Memory B cell (primary cell): ENCODE measurements at regions not wholly inside any gene's neighbourhood (a gene's known extent, or its start where the extent isn't known, plus 50 kb on each side); places are given as distances from the start of the nearest gene placed in this dataset.

ENCODE experiments used
- ATAC-seq: fragments of 150-1000 bp; cut with Tn5 transposase; 2 replicates; pipeline ENCODE4 v1.10.0; 2021; ENCODE audit warnings: low read depth, mild to moderate bottlenecking, moderate library complexity
- DNase-seq, 2 donors: peaks; one replicate each; pipeline ENCODE4 v3.0.0; 2022; ENCODE audit warnings: low spot score in 2 of 2
- H3K27ac Mint-ChIP-seq: one replicate; pipeline ENCODE4 v1.8.0; 2022; ENCODE audit warnings: mild to moderate bottlenecking, moderate library complexity, mixed read lengths
- H3K27me3 Mint-ChIP-seq: one replicate; pipeline ENCODE4 v1.8.0; 2022; ENCODE audit warnings: mixed read lengths
- H3K36me3 Mint-ChIP-seq: one replicate; pipeline ENCODE4 v1.8.0; 2022; ENCODE audit warnings: mild to moderate bottlenecking, mixed read lengths
- H3K4me1 Mint-ChIP-seq: one replicate; pipeline ENCODE4 v1.8.0; 2022; ENCODE audit warnings: mixed read lengths
- H3K4me3 Mint-ChIP-seq: one replicate; pipeline ENCODE4 v1.8.0; 2022; ENCODE audit warnings: mild to moderate bottlenecking, moderate library complexity, mixed read lengths
- H3K9me3 Mint-ChIP-seq: one replicate; pipeline ENCODE4 v1.8.0; 2022; ENCODE audit warnings: mixed read lengths

DNA sequence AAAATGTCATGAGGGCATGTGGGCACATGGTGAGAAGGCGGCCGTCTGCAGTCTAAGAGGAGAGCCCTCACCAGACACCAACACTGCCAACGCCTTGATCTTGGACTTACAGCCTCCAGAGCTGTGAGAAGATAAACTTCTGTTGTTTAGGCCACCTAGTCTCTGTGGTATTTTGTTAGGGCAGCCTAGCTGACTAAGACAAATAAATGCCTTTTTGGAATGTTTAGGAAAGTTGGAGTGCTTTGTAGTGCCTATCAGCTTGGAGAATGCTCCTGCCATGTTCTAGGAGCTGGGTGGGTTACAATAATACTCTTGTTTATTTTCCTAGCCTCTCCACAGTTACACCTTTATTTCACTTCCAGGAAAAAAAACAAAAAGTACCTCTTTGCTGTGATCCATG is 92.0 kb downstream of the SPP2 start:
- peaks cover 3% of the 10 kb centered on the region for H3K4me1 Mint-ChIP-seq
- no peak for ATAC-seq
- H3K36me3 Mint-ChIP-seq: no peaks in the 10 kb centered on the region
- no peak for DNase-seq
- H3K9me3 Mint-ChIP-seq: no peaks in the 10 kb centered on the region
- no peak overlapping the region for H3K4me3 Mint-ChIP-seq
- H3K27ac Mint-ChIP-seq: no peak overlapping the region
- peaks cover 25% of the 10 kb centered on the region for H3K27me3 Mint-ChIP-seq

- ATAC-seq: no peak
- H3K4me3 Mint-ChIP-seq: no peak overlapping the region
- H3K27me3 Mint-ChIP-seq: peaks cover 17% of the 10 kb centered on the region
- H3K9me3 Mint-ChIP-seq: no peaks in the 10 kb centered on the region
- no peak overlapping the region for H3K27ac Mint-ChIP-seq
- H3K4me1 Mint-ChIP-seq: peaks cover 3% of the 10 kb centered on the region
- DNase-seq: no peak
- no peaks in the 10 kb centered on the region for H3K36me3 Mint-ChIP-seq
These were observed 89.3 kb downstream of the SPP2 start for GRCh38 chr2:234139755-234140154.

DNA sequence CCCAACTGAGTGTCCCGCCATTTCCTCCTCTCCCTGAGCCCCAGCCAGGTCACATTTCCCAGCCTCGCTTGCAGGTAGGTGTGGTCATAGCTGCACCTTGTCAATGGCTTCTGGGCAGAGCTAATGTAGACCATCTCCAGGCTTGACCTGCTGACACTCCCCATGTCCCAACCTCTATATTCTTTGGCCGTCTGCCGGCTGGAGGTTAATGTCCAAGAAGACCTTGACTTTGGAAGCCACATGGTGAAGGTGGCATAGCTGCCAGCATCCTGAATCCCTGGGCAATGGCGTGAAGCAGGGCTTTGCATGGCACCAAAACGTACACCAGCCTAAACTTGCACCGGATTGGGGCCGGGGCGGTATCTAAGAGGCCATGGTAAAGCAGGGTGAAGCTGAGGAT is 88.3 kb downstream of the SPP2 start:
- H3K9me3 Mint-ChIP-seq: no peaks in the 10 kb centered on the region
- H3K27ac Mint-ChIP-seq: no peak overlapping the region
- DNase-seq (no peak), ATAC-seq (no peak)
- H3K4me1 Mint-ChIP-seq: peaks cover 3% of the 10 kb centered on the region
- no peaks in the 10 kb centered on the region for H3K36me3 Mint-ChIP-seq
- peaks cover 17% of the 10 kb centered on the region for H3K27me3 Mint-ChIP-seq
- H3K4me3 Mint-ChIP-seq: no peak overlapping the region

DNA sequence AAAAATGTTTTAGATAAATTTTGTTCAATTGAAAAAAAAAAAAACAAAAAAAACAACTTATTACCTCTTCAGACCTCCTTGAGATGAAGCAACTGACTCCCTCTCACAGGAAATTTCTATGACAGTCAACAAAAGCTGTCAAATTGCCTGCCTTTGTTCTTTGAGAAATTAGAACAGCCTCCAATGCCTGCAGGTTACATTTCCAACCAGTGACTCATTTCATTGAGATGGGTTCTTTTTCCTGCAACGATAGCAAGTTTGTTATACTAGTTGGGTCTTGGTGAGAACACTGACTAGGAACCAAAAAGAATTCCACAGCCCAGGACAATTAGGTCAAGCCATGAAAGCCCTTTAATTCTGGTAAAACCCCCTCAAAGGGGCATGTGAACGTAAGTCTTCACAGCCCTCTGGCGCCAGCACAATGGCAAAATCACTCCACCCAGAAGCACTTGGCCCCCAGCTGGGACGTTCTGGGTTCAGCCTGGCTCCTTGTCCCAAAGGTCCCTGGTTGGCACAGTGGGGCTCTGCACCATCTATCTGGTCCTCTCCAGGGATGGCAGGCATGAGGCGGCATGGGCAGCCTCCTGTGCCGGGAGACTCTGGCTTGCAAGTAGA is 87.0 kb downstream of the SPP2 start:
- H3K27ac Mint-ChIP-seq: no peak overlapping the region
- no peak overlapping the region for H3K4me3 Mint-ChIP-seq
- no peaks in the 10 kb centered on the region for H3K9me3 Mint-ChIP-seq
- DNase-seq: no peak
- peaks cover 17% of the 10 kb centered on the region for H3K27me3 Mint-ChIP-seq
- no peaks in the 10 kb centered on the region for H3K36me3 Mint-ChIP-seq
- no peak for ATAC-seq
- peaks cover 3% of the 10 kb centered on the region for H3K4me1 Mint-ChIP-seq

DNA sequence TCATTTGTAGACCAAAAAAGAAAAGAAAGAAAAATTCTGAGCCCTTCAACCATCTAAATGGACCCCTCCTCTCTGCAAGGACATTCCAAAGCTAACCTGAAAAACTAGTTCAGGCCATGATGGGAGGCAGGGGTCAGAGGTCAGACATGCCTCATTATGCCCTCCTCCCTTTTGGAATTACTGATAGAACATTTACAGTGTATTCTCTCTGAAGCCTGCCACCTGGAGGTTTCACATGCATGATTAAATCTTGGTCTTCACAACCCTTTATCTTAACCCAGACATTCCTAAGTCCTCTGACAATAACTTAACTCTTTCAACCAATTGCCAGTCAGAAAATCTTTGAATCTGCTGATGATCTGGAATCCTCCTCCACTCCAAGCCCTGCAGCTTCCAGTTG is 86.0 kb downstream of the SPP2 start:
- DNase-seq (no peak), ATAC-seq (no peak)
- Mint-ChIP-seq H3K4me3 (no peak overlapping the region), H3K9me3 (no peaks in the 10 kb centered on the region), H3K36me3 (no peaks in the 10 kb centered on the region), H3K27ac (no peak overlapping the region), H3K27me3 (peaks cover 18% of the 10 kb centered on the region), H3K4me1 (peaks cover 3% of the 10 kb centered on the region)

DNA sequence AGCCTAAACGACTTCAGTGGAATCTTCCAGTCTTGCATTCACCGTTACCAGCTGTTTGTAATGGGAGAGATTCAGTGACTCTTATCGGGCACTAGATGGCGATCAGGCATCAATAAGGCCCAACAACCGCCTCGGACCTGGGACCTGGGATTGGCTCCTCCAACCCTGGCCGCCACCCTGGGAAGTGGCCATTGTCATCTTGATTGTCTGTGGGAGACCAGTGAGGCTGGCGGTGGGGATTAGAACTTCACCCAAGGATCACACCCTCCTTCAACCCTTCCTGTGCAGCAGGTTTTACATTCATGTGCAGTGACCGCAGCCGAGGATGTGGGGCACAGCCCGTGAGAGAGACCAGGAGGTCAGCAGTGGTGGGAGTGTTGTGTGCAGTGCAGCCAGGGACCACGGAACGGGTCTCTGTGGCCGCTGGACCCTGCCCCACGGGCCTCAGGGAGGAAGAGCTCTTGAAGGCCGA is 85.3 kb downstream of the SPP2 start:
- peaks cover 6% of the 10 kb centered on the region for H3K4me1 Mint-ChIP-seq
- no peaks in the 10 kb centered on the region for H3K9me3 Mint-ChIP-seq
- H3K36me3 Mint-ChIP-seq: no peaks in the 10 kb centered on the region
- DNase-seq (peak; percentile 35 to 46), ATAC-seq (peak; percentile 73)
- H3K27me3 Mint-ChIP-seq: peaks cover 23% of the 10 kb centered on the region
- H3K4me3 Mint-ChIP-seq: no peak overlapping the region
- no peak overlapping the region for H3K27ac Mint-ChIP-seq

DNA sequence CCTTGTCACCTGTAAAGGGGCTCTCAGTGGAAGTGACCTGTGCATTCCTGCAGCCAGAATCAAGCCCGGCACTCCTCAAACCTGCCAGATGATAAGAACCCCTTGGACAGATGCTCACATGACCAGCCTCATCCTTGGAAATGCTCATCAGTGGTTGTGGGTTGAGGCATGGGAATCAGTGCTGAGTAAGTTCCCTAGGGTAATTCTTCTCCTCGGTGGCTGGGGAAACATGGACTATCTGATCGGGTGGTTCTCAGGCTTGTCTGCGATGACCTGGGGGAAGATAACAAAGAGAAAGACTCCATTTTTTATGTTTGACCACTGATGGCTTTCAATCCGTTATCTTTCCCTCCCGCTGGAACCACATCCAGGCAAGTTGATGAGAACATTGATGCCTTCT is 84.0 kb downstream of the SPP2 start:
- Mint-ChIP-seq H3K36me3 (no peaks in the 10 kb centered on the region), H3K4me1 (peaks cover 6% of the 10 kb centered on the region), H3K27me3 (peaks cover 17% of the 10 kb centered on the region), H3K27ac (no peak overlapping the region), H3K4me3 (no peak overlapping the region), H3K9me3 (no peaks in the 10 kb centered on the region)
- DNase-seq (no peak), ATAC-seq (no peak)

GRCh38 chr2:234133004-234133403 is 82.5 kb downstream of the SPP2 start:
- H3K4me1 Mint-ChIP-seq: peaks cover 10% of the 10 kb centered on the region
- H3K4me3 Mint-ChIP-seq: no peak overlapping the region
- H3K36me3 Mint-ChIP-seq: peaks cover 3% of the 10 kb centered on the region
- H3K27me3 Mint-ChIP-seq: peaks cover 15% of the 10 kb centered on the region
- ATAC-seq (no peak), DNase-seq (no peak)
- H3K9me3 Mint-ChIP-seq: no peaks in the 10 kb centered on the region
- no peak overlapping the region for H3K27ac Mint-ChIP-seq

- H3K4me1 Mint-ChIP-seq: peaks cover 9% of the 10 kb centered on the region
- peaks cover 3% of the 10 kb centered on the region for H3K36me3 Mint-ChIP-seq
- no peak overlapping the region for H3K27ac Mint-ChIP-seq
- ATAC-seq: no peak
- no peaks in the 10 kb centered on the region for H3K9me3 Mint-ChIP-seq
- peaks cover 14% of the 10 kb centered on the region for H3K27me3 Mint-ChIP-seq
- no peak for DNase-seq
- no peak overlapping the region for H3K4me3 Mint-ChIP-seq
These were observed 80.3 kb downstream of the SPP2 start for GRCh38 chr2:234130777-234131181.

- Mint-ChIP-seq H3K27ac (no peak overlapping the region), H3K9me3 (no peaks in the 10 kb centered on the region), H3K27me3 (peaks cover 16% of the 10 kb centered on the region), H3K4me1 (peaks cover 7% of the 10 kb centered on the region), H3K36me3 (peaks cover 3% of the 10 kb centered on the region), H3K4me3 (no peak overlapping the region)
- ATAC-seq: no peak
- no peak for DNase-seq
These were observed 78.1 kb downstream of the SPP2 start for GRCh38 chr2:234128606-234129005.
